Brain microvascular endothelial cell (primary cell): ENCODE measurements at regions not wholly inside any gene's neighbourhood (a gene's known extent, or its start where the extent isn't known, plus 50 kb on each side); places are given as distances from the start of the nearest gene placed in this dataset.

Experiments
- DNase-seq: peaks from one replicate; pipeline ENCODE4 v3.0.0-alpha.2; 2020
- H3K27ac ChIP-seq: fragments of 250-450 bp; sonication (Bioruptor Pico); 2 replicates; pipeline ENCODE4 v1.5.1; 2020; ENCODE audit warnings: mild to moderate bottlenecking, moderate library complexity
- H3K27me3 ChIP-seq: fragments of 250-450 bp; sonication (Bioruptor Pico); replicated peaks from 2 replicates; pipeline ENCODE4 v1.5.1; 2020; ENCODE audit warnings: mild to moderate bottlenecking
- H3K36me3 ChIP-seq: fragments of 250-450 bp; sonication (Bioruptor Pico); replicated peaks from 2 replicates; pipeline ENCODE4 v1.5.1; 2020; ENCODE audit warnings: mild to moderate bottlenecking
- H3K4me3 ChIP-seq: 2 replicates; pipeline ENCODE4 v1.5.1; 2011; ENCODE audit warnings: low read depth, mild to moderate bottlenecking, control low read depth, low read length, moderate library complexity
- in situ Hi-C: cut with HindIII; loops from 2 replicates; pipeline ENCODE4 v1.10.0; 2017; ENCODE audit warnings: low sequenced_read_pairs, low pct_ligation_motif_present
- TF ChIP-seq, protein P1 (sequence below): IDR thresholded peaks from 2 replicates; pipeline ENCODE4 v1.5.1; 2011; ENCODE audit warnings: low read depth, mild to moderate bottlenecking, moderate library complexity, low read length, control low read depth, inconsistent platforms; ENCODE audit errors: missing control alignments

DNA sequence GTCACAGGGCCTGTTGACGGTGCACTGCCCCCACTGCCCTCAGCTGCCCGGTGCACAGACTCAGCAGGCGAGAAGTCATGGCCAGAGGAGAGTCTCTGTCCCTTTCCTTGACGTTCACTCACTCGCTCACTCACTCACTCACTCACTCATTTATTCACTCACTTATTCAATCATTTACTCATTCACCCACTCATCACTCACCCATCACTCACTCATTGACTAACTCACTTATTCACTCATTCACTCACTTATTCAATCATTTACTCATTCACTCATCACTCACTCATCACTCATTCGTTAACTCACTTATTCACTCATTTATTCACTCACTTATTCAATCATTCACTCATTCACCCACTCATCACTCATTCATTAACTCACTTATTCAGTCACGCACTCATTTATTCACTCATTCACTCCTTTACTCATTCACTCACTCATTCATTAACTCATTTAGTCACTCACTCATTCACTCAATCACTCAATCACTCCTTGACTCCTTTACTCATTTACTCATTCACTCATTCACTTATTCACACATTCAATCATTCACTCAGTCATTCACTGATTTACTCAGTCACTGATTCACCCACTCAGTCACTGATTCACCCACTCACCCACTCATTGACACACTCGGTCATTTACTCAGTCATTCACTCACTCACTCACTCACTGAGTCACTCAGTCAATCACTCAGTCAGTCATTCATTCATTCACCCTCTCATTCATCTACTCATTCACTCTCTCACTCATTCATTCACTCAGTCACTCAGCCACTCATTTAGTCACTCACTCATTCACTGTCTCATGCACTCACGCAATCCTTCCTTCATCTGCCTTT lies 1193.5 kb downstream of the BRD1 start:
- TF ChIP-seq, protein P1, sequence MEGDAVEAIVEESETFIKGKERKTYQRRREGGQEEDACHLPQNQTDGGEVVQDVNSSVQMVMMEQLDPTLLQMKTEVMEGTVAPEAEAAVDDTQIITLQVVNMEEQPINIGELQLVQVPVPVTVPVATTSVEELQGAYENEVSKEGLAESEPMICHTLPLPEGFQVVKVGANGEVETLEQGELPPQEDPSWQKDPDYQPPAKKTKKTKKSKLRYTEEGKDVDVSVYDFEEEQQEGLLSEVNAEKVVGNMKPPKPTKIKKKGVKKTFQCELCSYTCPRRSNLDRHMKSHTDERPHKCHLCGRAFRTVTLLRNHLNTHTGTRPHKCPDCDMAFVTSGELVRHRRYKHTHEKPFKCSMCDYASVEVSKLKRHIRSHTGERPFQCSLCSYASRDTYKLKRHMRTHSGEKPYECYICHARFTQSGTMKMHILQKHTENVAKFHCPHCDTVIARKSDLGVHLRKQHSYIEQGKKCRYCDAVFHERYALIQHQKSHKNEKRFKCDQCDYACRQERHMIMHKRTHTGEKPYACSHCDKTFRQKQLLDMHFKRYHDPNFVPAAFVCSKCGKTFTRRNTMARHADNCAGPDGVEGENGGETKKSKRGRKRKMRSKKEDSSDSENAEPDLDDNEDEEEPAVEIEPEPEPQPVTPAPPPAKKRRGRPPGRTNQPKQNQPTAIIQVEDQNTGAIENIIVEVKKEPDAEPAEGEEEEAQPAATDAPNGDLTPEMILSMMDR = no peak
- H3K27me3 ChIP-seq = no peaks in the 10 kb centered on the region
- H3K36me3 ChIP-seq = no peaks in the 10 kb centered on the region
- H3K4me3 ChIP-seq = no peak overlapping the region
- DNase-seq = no peak
- no peak overlapping the region for H3K27ac ChIP-seq
- in situ Hi-C loops = no loop called here

GRCh38 chr22:48632646-48633246 lies 1194.9 kb downstream of the BRD1 start:
- no peak overlapping the region for H3K4me3 ChIP-seq
- TF ChIP-seq, protein P1 = no peak
- H3K27ac ChIP-seq = no peak overlapping the region
- in situ Hi-C loops = no loop called here
- H3K27me3 ChIP-seq = no peaks in the 10 kb centered on the region
- H3K36me3 ChIP-seq = no peaks in the 10 kb centered on the region
- no peak for DNase-seq

GRCh38 chr22:48631288-48631863 lies 1196.3 kb downstream of the BRD1 start:
- no peaks in the 10 kb centered on the region for H3K36me3 ChIP-seq
- no peak overlapping the region for H3K27ac ChIP-seq
- no peak overlapping the region for H3K4me3 ChIP-seq
- TF ChIP-seq, protein P1 = no peak
- H3K27me3 ChIP-seq = no peaks in the 10 kb centered on the region
- in situ Hi-C loops = no loop called here
- DNase-seq = no peak

DNA sequence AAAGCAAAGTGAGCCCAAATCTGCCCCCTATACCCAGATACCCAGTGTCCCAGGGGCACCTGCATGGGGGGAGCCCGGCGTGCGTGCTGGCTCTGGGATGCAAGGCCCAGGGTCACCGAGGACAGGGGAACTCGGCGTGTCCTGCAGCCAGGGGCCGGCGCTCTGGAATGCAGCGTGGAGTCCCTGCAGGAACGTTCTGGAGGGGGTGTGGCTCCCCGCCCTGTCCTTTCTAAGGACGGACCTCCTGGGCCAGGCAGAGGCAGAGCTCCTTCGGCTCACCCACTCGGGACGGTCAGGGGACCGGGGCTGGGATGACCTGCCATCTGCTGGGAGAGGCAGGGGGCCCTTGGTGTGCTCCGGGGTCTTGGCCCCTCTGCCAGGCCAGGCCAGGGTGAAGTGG lies 1196.8 kb downstream of the BRD1 start:
- in situ Hi-C loops = no loop called here
- DNase-seq = no peak
- H3K27me3 ChIP-seq = no peaks in the 10 kb centered on the region
- H3K36me3 ChIP-seq = no peaks in the 10 kb centered on the region
- H3K4me3 ChIP-seq = no peak overlapping the region
- TF ChIP-seq, protein P1 = no peak
- no peak overlapping the region for H3K27ac ChIP-seq

- Histone ChIP-seq H3K4me3 (no peak overlapping the region), H3K27me3 (no peaks in the 10 kb centered on the region), H3K36me3 (no peaks in the 10 kb centered on the region), H3K27ac (no peak overlapping the region)
- DNase-seq = no peak
- in situ Hi-C loops = no loop called here
- TF ChIP-seq, protein P1 = no peak
Observed at GRCh38 chr22:48630433-48630754, 1197.3 kb downstream of the BRD1 start.
